GM12892 (cell line): ENCODE measurements at regions not wholly inside any gene's neighbourhood (a gene's known extent, or its start where the extent isn't known, plus 50 kb on each side); places are given as distances from the start of the nearest gene placed in this dataset.

Source experiments
- POLR2AphosphoS5 ChIP-seq: IDR thresholded peaks from 2 replicates; pipeline ENCODE4 v1.6.1; 2011; ENCODE audit warnings: low read depth, low read length, control low read depth
- TAF1 ChIP-seq: IDR thresholded peaks from 2 replicates; pipeline ENCODE4 v1.6.1; 2011; ENCODE audit warnings: low read depth, mild to moderate bottlenecking, control low read depth, low read length, borderline replicate concordance

DNA sequence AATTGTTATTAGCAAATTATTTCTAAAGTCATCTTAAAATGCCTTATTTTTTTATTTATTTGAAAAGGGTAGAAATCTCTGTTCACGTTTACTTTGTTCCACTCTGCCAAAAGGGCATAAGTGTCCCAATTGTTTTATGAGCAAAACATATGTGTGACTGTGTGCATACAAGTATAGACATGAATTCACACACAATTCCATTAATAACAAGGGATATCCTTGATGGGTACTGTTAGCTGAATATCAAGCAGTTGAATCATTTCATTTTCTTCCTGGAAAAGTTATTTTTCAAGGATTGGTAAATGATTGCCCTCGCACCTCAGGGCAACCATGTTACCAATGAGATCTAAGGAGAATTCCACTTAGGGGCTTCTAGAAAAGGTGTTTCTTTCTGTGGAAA lies 92.1 kb upstream of the TAF11L2 start:
- no peak for TF ChIP-seq TAF1
- TF ChIP-seq POLR2AphosphoS5: no peak
